Hepatic stellate cell (primary cell): ENCODE measurements at regions not wholly inside any gene's neighbourhood (a gene's known extent, or its start where the extent isn't known, plus 50 kb on each side); places are given as distances from the start of the nearest gene placed in this dataset.
A peak's percentile ranks its signal among the peaks of the same experiment; 100 is the strongest.
"Not testable (repeated sequence)": the region's sequence is repeated elsewhere in the genome, so short reads cannot be mapped to it uniquely, and the experiment has no call there.

ENCODE experiments used
- DNase-seq: peaks from one replicate; pipeline ENCODE4 v3.0.0; 2011; ENCODE audit warnings: low spot score

DNA sequence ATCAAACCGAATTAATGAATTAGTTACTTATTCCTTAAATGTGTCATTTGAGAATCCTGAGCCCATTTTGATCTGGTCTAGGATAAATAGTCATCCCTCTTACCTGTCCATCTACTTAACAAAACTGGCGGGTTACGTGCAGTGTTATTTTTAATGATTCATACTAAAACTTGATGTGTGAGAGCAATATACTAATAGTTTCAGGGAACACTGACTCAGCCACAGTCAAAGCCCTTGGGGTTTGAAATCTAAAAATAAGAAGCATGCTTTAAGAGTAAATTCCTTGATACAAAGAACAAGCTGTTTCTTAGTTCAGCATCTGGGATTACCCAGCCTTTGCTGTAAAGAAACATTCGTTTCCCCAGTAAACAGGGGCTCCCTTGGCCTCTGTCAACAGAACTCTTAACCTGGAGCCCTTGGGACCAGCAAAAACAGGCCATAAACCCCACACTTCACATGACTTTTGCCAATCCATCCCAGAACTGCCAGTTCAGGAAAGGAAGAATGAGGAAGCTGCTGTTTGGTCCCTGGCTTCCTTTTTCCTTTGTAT is 370.6 kb upstream of the IGFBP3 start:
- peak; percentile 14 for DNase-seq

DNA sequence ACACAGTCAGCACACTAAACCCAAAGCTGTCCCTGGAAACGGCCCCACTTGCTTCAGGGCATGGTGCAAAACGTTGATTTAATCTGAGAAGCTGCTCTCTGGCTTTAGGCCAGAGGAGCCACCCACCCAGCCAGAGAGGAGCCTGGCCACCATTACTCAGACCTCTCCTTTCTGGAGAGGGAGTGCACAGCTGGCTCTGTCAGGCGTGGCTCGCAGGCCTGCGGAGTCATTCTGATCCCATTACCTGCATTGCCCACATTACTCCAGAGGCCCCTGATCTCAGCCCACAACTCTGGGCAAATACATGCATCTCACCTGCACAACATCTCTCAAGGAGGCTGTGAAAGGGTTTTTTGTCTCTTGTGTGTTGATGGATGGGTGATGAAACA is 370.0 kb upstream of the IGFBP3 start:
- DNase-seq: no peak

DNA sequence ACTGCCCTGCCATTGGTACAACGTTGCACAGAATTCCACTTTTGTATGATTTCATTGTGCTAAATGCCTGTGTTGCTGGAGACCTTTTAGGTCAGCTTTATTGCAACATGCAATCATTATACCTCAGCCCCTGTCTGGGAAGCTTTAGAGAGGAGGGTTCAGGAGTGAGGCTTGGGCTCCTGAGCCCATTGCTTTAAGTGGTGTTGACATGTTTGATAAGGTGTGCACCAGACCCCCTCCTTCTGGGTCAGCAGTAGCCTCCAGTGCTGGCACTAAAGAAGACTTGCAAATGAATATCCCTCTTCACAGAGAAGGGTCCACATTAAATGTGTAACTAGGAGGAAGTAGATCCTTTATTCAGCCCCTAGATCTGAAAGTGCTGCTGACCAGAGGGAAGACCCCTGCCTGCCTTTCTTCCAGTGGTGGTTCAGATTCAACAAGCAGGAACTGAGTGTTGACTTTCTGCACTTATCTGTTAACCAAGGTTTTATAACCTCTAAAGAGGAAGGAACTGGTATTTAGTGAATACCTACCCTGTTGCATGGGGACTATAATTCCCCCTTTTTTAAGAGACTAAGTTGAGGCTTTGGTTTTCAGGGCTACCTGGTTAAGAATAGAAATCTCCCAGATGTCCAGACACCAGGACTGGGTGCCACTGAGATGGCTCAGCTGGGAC is 369.4 kb upstream of the IGFBP3 start:
- no peak for DNase-seq

DNA sequence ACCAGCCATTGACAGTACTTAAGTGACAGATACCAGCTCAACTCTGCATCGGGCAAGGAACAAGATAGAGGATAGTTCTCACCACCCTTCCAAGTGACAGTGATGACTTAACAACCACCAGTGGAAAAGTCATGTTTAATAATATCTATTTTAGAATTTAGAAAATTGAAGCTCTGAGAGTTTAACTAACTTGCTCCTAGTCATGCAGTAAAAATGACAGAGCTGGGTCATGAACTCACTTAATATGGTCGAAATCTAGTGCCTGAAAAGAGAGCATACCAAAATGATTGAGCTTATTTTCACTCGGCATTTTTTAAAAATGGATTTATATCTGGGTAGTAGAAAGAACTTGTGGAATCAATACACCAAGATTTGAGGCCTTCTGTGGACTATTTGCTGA is 367.8 kb upstream of the IGFBP3 start:
- DNase-seq: peak; percentile 2

DNA sequence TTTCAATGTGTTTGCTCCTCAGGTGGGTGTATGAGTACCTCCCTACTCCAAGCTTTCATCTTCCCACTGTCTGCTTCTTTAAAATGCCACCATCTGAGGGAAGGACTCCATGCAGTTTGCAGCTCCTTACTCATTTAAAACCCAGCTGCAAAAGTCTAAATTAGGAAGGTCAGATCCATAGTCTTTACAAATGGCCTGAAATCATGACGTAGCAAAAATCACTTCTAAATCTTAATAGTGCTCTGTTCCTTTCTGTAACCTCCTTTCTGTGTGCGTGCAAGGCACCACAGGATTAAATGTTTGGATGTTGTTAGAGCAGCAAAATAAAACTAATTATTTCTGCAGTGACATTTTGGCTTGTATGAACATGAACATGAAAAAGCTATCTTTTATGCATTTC is 366.9 kb upstream of the IGFBP3 start:
- DNase-seq: no peak

DNA sequence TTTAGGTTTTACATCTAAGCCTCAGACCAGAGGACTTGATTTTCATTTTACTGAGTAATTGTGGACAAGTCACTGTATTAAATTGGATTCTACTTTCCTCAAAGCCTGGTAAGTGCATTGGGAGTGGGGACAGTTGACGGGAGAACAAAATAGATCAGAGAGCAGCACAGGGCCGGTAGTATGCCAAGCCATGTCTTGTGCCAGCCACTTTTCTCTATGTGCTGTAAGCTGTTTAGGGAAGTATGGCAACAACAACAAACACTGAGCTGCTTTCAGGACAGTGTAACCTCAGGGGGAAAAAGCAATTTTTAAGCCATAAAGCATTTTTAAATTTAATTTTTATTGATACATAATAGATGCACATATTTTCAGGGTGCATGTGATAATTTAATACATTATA is 365.9 kb upstream of the IGFBP3 start:
- no peak for DNase-seq

DNA sequence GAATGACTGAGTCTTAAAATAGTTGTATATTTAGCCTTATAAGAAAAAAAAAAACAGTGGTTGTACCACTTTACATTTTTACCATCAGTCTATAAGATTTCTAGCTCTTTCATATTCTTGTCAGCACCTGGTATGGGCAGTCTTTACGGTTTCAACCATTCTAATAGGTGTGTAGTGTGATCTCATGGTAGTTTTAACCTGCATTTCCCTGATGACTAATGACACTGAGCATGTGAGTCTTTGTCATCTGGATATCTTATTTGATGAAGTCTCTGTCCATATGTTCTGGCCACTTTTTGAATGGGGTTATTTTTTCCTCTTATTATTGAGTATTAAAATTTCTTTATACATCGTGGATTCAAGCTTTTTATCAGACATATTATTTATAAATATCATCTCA is 365.3 kb upstream of the IGFBP3 start:
- no peak for DNase-seq

DNA sequence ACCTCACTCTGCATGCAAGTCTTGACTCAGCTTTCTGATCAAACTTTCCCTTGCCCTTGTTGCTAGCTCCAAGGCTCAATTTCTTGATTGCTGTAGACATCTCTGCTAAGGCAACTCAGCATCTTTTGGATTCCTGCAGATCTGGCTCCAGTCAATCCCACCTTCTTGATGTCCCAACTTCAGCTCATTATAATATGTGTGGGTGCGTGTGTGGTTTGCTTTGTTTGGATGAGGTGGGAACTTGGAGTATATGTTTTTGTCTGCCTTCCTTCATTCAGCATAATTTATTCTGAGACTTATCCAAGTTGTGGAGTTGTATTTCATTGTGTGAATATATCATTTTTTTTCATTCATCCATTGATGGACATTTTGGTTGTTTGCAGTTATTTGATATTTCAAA is 364.8 kb upstream of the IGFBP3 start:
- DNase-seq: no peak

DNA sequence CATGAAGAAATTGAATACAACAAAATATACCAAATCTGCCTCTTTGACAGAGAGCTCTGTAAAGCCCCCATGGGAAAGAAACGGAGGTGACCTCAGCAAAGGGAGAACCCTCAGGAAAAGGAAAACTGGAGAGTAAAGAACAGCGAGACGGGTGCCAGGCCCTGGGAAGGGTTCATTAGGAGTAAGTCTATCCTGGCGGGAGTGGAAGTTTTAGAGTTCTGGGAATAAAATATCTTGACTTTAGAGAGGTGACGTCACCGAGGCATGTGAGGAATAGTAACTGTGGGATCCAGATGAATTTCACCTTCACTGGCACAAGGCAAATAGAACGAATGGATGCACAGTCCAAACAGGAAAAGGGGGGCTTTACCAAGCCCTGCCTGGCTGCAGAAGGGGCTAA is 362.8 kb upstream of the IGFBP3 start:
- no peak for DNase-seq

DNA sequence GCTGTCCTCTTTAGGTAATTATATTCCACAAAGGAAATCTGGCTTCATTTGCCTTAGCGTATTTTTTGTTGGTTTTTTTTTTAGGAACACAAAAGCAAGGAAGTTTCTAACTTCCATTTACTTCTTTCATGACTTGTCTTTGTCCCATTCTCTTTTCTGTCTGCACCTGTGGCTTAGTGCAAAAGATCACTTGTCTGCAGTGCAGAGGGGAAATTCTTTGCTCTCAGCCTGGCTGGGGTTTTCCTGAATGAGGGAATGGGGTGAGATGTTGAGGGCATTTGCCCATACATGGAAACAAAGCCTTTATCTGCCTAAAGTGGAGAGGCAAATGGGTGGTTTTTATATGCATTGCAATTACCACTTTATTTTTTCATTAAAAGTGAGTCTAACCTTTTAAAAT is 361.1 kb upstream of the IGFBP3 start:
- DNase-seq: no peak

DNA sequence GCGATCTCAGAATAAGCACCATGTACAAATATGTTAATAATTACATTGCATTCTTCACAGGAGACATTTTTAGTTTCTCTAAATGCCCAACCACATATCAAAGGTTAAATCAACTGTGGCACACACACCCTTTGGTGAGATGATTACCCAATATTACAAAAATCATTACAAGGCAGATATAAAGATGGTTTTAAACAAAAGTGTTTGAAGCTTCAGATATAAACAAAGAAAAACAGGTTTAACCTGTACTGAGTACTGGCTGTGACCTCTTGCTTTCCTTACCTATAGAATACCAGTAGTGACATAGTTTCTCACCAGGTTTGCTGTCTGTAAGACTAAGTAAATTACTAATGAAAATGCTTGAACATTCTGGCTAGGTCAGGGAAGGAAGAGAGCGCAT is 360.0 kb upstream of the IGFBP3 start:
- DNase-seq: no peak

DNA sequence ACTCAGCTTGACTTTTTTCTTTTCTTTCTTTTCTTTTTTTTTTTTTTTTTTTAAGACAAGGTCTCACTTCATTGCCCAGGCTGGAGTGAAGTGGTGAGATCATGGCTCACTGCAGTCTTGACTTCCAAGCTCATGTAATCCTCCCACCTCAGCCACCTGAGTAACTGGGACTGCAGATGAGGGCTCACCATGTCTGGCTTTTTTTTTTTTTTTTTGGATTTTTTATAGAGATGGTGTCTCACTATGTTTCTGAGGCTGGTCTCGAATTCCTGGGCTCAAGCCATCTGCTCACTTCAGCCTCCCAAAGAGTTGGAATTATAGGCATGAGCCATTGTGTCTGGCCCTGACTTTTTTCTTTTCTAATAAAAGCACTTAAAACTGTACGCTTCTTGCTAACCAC is 358.2 kb upstream of the IGFBP3 start:
- DNase-seq: no peak

DNA sequence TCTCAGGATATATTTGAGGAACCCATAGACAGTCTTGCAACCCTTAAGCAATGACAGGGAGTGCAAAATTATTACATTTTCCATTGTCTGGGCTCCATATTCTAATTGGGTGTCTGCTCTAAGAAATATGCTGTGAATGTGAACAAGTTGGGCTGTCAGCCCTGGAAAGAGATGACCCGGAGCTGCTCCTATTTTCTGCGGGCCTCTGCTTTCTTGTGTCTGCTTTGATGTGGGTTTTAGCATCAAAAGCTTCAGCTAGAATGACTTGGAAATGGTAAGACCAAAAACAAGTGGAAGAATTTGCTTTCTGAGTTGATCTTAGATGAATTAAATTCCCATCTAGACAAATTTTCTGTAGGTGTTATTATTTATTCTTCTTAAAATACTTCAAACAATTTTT is 343.6 kb upstream of the IGFBP3 start:
- DNase-seq: no peak

DNA sequence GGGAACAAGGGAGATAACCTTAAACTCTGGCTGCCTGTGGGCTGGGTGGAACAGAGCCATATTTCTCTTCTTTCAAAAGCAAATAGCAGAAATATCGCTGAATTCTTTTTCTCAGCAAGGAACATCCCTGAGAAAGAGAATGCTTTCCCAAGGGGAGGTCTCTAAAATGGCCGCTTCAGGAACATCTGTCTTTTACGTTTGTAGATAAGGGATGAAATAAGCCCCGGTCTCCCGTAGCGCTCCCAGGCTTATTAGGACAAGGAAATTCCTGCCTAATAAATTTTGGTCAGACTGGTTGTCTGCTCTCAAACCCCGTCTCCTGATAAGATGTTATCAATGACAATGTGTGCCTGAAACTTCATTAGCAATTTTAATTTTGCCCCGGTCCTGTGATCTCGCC is 340.6 kb upstream of the IGFBP3 start:
- not testable (repeated sequence) for DNase-seq

DNA sequence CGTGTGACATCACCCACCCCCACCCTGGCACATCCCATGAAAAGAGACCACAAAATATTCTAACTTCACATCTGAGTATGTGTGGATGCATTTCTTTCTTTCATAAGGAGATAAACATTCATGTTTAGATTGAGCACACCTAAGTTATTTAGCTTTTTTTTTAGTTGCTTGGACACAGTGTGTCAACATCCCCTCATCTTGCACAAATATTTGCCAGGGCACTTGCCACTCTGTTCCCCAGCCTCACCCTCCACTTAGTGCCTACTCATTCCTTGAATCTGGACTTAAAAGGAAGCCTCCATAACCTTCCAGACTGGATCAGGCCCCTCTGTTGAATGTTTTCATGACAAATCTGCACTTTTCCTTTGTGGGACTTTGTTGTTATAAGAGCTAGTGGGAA is 338.9 kb upstream of the IGFBP3 start:
- DNase-seq: no peak

DNA sequence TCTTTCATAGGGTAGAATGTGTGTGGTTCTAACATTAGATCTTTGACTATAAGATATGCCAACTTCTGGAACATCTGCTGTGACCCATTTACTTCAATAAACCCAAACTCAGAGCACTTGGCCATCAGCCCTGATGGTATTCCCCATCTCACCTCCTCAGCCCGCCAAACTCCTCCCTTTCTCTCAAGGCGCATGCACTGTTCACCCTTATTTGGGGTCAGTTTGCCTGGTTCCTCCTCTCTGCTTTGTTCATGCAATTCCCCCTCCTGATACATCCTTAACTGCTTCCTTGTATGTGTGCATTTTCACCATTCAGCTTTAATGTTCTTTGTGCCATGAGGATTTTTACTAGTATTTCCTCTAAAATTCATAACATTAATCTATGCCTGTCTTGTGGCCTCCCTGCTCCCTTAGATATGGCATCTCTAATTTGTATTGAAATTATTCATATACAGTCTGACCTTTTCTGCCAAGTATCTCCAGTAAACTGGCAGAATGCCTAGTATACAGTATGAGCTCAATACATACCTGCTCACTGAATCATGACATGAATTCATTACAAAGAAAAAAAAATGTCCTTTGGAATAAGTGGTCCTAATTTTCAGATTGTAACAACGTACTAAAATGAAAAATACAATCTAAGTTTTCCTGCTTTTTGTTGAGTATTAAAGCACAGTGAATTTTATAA is 336.8 kb upstream of the IGFBP3 start:
- DNase-seq: peak; percentile 6

DNA sequence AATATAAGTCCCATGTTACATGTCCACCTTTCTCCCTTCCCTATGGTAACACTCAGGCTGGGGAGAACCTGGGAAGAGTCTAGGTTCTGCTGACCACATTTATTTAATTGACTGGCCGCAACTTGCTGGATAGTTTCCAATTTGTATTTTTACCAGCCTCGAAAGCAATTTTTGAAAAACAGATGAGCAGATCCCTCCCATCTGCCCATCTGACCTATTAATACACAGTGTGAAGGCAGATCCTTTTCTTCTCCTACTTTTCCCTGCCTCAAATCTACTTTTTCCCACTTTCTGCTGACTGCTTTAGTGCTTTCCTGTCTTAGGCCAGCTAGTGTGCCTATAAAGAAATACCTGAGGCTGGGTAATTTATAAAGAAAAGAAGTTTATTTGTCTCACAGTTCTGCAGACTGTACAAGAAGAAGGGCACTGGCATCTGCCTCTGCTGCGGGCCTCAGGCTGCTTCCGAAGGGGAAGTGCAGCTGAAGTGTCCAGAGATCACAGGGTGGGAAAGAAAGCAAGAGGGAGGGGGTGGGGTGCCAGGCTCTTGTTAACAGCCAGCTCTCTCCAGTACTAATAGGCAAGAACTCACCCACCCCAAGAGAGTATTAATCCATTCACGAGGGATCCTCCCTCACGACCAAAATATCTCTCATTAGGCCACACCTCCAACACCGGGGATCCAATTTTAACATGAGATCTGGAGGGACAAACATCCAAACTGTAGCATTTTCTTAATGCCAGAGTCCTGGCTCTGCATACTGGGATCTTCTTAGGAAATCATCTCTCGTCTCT is 336.0 kb upstream of the IGFBP3 start:
- DNase-seq: no peak

DNA sequence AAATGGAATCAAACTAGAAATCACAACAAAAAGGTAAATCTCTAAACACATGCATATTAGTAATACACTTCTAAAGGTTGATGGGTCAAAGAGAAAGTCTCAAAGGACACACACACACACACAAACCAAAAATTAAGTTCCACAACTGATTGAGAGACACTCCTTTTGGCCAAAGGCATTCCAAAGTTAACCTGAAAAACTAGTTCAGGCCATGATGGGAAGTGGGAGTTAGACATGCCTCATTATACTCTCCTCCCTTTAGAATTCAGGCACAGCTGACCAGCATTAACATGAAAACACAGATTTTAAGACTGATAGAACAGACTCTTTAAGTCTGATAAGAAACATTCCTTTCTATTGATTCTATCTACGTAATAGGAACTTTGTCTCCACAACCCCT is 332.4 kb upstream of the IGFBP3 start:
- no peak for DNase-seq

DNA sequence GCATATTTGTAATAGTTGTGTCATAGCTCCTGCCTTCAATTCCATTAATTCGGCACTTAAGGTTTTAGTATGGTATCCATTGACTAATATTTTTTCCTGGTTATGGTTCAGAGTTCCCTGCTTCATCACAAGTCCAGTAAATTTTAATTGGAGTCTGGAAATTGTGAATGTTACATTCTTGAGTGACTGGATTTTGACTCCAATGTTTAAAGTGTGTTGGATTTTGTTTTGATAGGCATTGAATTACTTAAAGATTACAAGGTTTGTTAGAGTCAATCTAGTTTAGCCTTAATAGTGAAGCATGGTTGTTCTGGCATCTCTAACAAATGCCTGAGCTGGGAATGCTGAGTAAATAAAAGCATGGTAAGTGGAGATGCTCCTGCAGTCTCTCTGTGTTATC is 326.6 kb upstream of the IGFBP3 start:
- DNase-seq: no peak

DNA sequence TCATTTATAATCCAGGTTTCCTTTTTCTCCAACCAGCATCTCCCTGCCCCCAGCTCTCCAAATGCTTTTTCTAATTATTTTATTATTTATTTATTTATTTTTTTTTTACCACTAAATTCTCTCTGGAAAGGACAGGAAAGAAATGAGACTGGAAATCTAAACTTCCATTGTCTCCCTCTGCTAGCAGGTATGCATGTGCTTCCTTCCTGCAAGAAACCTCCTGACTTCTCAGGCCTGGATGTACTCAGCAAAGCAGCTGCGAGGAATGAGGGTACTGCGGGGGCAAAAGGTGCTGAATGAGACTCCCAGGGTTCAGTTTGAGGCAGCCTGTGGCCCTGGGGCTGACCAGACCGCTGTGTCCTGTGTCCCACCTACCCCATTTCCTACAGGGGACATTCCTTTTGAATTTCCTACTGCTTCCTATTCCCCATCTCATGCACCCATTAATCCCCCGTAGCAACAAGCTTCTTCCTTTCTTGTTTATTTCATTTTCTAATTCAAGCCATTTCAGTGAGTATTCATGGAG is 324.6 kb upstream of the IGFBP3 start:
- DNase-seq: no peak

DNA sequence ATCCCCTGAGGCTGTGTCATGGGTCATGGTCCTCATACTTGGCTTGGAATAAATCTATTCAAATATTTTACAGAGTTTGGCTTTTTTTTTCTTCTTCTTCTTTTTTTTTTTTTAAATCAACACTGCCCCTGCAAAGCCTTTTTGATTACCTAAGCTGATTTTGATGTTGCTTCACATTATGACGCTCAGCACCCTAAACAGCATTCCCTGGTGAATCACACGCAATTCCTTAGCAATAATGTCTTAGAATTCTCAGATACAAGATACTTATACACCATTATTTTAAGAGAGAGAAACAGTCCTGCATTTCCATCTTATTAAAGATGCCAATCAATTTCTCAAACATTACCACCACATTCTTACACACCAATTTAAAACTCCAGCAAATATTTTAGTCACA is 323.7 kb upstream of the IGFBP3 start:
- no peak for DNase-seq

DNA sequence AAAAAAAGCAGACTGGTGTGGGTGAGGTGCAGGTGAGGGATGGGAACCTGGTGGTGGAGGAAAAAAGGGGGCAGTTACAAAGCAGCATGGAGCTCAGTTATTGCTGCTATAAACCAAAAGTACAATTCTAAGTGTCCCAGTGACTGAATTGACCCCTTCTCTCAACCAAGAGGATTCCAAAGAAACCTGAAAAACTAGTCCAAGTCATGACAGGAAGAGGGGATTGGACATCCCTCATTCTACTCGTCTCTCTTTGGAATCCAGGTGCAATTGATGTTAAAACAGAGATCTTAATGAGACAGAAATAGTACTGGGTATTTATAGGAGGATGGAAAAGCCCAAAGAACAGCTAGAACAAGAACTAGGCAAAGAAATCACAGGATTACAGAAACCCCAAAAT is 322.3 kb upstream of the IGFBP3 start:
- no peak for DNase-seq

DNA sequence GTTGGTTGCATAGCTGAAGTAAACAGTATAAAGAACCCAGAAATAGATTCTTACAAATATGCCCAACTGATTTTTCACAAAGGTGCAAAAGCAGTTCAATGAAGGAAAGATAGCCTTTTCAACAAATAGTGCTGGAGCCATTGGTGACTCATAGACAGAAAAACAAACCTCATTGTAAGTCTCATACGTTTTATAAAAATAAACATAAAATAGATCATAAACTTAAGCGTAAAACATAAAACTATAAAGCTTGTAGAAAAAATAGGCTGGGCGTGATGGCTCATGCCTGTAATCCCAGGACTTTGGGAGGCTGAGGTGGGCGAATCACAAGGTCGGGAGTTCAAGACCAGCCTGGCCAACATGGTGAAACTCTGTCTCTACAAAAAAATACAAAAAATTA is 318.8 kb upstream of the IGFBP3 start:
- no peak for DNase-seq
